Peyer's patch (tissue), 4 donors: ENCODE measurements at regions not wholly inside any gene's neighbourhood (a gene's known extent, or its start where the extent isn't known, plus 50 kb on each side); places are given as distances from the start of the nearest gene placed in this dataset.

Source experiments
- DNase-seq, 3 donors: peaks; one replicate each; pipeline ENCODE4 v3.0.0-alpha.2; 2017 to 2019
- H3K27ac ChIP-seq, 4 donors: fragments of 200-600 bp; sonication (generic); one replicate each; pipeline ENCODE4 v1.5.1; 2016 to 2019
- H3K27me3 ChIP-seq, 2 donors: fragments of 200-600 bp; sonication (generic); one replicate each; pipeline ENCODE4 v1.5.1; 2019
- H3K36me3 ChIP-seq, 3 donors: fragments of 200-600 bp; sonication (generic); one replicate each; pipeline ENCODE4 v1.5.1; 2016 to 2019
- H3K4me1 ChIP-seq, 4 donors: fragments of 200-600 bp; sonication (generic); one replicate each; pipeline ENCODE4 v1.5.1; 2016 to 2019
- H3K4me3 ChIP-seq, 4 donors: fragments of 200-600 bp; sonication (generic); 1 replicate in 3 of 4; 2 replicates in 1 of 4; pipeline ENCODE4 v1.5.1; 2016 to 2019; ENCODE audit warnings: mild to moderate bottlenecking in 1 of 4
- H3K9me3 ChIP-seq, 4 donors: fragments of 200-600 bp; sonication (generic); one replicate each; pipeline ENCODE4 v1.5.1; 2016 to 2019; ENCODE audit warnings: mild to moderate bottlenecking in 1 of 4
- POLR2A ChIP-seq, 2 donors: fragments of 450-650 bp; IDR thresholded peaks; one replicate each; pipeline ENCODE4 v1.5.1; 2017; ENCODE audit warnings: antibody characterized with exemption in 2 of 2, mild to moderate bottlenecking in 2 of 2, moderate library complexity in 2 of 2
- TF ChIP-seq, protein P1 (sequence below), 6 experiments: fragments of 450-650 bp in 4 of 6; fragments of 200-600 bp in 2 of 6; sonication (generic) in 1 of 6; IDR thresholded peaks; one replicate each; pipeline ENCODE4 v1.5.1; 2017 to 2019; ENCODE audit warnings: antibody characterized with exemption in 6 of 6, mild to moderate bottlenecking in 3 of 6, moderate library complexity in 1 of 6

DNA sequence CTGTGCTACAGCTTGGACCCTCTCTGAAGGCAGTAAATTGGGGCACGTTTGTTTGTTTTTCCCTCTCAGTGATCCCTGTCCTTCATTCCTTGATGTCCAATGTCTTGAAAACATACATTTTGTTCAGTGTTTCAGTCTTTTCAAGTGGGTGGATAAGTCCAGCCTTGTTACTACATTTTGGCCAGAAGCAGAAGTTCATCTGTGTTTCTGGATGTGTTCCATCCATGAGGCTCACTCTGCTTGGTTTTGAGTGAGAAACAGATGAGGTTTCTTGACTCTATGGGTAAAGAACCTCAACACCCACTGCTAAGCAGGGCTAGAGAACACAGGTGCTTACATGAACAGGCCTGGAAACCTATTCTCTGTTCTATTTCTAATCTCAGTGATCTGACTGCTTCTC, 74.5 kb upstream of the RFX8 start:
- Histone ChIP-seq H3K36me3 (no peaks in the 10 kb centered on the region), H3K27me3 (no peaks in the 10 kb centered on the region), H3K4me1 (no peaks in the 10 kb centered on the region), H3K4me3 (no peak overlapping the region), H3K27ac (no peak overlapping the region), H3K9me3 (no peaks in the 10 kb centered on the region)
- no peak for TF ChIP-seq POLR2A (IDR thresholded peaks at IDR 0.05)
- TF ChIP-seq, protein P1, sequence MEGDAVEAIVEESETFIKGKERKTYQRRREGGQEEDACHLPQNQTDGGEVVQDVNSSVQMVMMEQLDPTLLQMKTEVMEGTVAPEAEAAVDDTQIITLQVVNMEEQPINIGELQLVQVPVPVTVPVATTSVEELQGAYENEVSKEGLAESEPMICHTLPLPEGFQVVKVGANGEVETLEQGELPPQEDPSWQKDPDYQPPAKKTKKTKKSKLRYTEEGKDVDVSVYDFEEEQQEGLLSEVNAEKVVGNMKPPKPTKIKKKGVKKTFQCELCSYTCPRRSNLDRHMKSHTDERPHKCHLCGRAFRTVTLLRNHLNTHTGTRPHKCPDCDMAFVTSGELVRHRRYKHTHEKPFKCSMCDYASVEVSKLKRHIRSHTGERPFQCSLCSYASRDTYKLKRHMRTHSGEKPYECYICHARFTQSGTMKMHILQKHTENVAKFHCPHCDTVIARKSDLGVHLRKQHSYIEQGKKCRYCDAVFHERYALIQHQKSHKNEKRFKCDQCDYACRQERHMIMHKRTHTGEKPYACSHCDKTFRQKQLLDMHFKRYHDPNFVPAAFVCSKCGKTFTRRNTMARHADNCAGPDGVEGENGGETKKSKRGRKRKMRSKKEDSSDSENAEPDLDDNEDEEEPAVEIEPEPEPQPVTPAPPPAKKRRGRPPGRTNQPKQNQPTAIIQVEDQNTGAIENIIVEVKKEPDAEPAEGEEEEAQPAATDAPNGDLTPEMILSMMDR (IDR thresholded peaks at IDR 0.05): no peak
- DNase-seq: no peak

- no peak overlapping the region for H3K4me3 ChIP-seq
- no peaks in the 10 kb centered on the region for H3K4me1 ChIP-seq
- no peaks in the 10 kb centered on the region for H3K36me3 ChIP-seq
- H3K27ac ChIP-seq: no peak overlapping the region
- TF ChIP-seq, protein P1 (IDR thresholded peaks at IDR 0.05): no peak
- TF ChIP-seq POLR2A (IDR thresholded peaks at IDR 0.05): no peak
- H3K27me3 ChIP-seq: no peaks in the 10 kb centered on the region
- H3K9me3 ChIP-seq: no peaks in the 10 kb centered on the region
- DNase-seq: no peak
These were observed 71.6 kb upstream of the RFX8 start for GRCh38 chr2:101546376-101547058.

GRCh38 chr2:101545950-101546349, 71.0 kb upstream of the RFX8 start:
- no peak overlapping the region for H3K4me3 ChIP-seq

DNA sequence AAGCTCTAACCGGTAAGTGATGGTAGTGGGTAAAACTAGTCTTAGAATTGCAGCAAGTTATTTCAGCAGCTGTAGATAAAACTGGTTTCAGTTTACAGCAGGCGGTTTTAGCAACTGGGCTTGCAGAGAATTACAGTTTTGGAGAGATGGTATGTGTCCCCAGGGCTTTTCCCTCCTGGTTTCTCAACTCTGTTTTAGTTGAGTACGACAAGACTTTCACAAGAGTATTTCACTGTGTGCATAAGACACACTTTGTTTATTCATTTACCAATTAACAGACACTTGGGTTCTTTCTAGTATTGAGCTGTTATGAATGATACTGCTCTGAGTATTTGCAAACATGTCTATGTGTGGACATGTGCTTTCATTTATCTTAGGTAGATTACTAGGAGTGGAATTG, 65.6 kb upstream of the RFX8 start:
- H3K27ac ChIP-seq: no peak overlapping the region
- H3K36me3 ChIP-seq: no peaks in the 10 kb centered on the region
- H3K27me3 ChIP-seq: no peaks in the 10 kb centered on the region
- DNase-seq: no peak
- no peaks in the 10 kb centered on the region for H3K4me1 ChIP-seq
- TF ChIP-seq, protein P1 (IDR thresholded peaks at IDR 0.05): no peak
- no peak for TF ChIP-seq POLR2A (IDR thresholded peaks at IDR 0.05)
- H3K9me3 ChIP-seq: no peaks in the 10 kb centered on the region
- H3K4me3 ChIP-seq: no peak overlapping the region

More at GRCh38 chr2:101545950-101546349, 71.0 kb upstream of the RFX8 start:
- no peak overlapping the region for H3K27ac ChIP-seq
- H3K9me3 ChIP-seq: no peaks in the 10 kb centered on the region
- H3K27me3 ChIP-seq: no peaks in the 10 kb centered on the region
- no peaks in the 10 kb centered on the region for H3K36me3 ChIP-seq
- TF ChIP-seq POLR2A (IDR thresholded peaks at IDR 0.05): no peak
- TF ChIP-seq, protein P1 (IDR thresholded peaks at IDR 0.05): no peak
- no peak for DNase-seq
- no peaks in the 10 kb centered on the region for H3K4me1 ChIP-seq

DNA sequence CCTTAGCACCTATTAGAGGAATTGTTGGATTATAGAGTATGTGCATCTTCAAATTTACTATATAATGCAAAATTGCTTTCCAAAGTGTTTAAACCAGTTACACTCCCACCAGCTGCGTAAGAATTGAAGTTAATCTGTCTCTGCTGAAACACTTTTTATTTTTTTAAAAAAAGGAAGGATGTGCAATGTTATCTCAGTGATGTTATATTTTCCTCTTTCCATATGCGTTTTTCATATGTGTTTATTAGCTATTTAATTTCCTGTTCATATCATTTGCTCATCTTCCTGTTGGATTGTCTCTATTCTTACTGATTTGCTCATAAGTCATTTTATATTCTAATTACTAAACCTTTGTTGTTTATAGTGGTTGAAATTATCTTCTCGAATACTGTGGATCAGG, 63.2 kb upstream of the RFX8 start:
- Histone ChIP-seq H3K27ac (no peak overlapping the region), H3K4me1 (no peaks in the 10 kb centered on the region), H3K27me3 (no peaks in the 10 kb centered on the region), H3K4me3 (no peak overlapping the region), H3K9me3 (no peaks in the 10 kb centered on the region), H3K36me3 (no peaks in the 10 kb centered on the region)
- DNase-seq: no peak
- no peak for TF ChIP-seq POLR2A (IDR thresholded peaks at IDR 0.05)
- TF ChIP-seq, protein P1 (IDR thresholded peaks at IDR 0.05): no peak
